ENCODE measurements at regions not wholly inside any gene's neighbourhood (a gene's known extent, or its start where the extent isn't known, plus 50 kb on each side); places are given as distances from the start of the nearest gene placed in this dataset.

GRCh38 chr18:56307354-56308170, 330.8 kb downstream of the TXNL1 start:
- TF ChIP-seq FOXP2 (optimal IDR thresholded peaks at IDR 0.05; ENCODE audit: borderline replicate concordance, extremely low read depth, extremely low read length, insufficient read depth), result no peak
- TF ChIP-seq, protein P1, sequence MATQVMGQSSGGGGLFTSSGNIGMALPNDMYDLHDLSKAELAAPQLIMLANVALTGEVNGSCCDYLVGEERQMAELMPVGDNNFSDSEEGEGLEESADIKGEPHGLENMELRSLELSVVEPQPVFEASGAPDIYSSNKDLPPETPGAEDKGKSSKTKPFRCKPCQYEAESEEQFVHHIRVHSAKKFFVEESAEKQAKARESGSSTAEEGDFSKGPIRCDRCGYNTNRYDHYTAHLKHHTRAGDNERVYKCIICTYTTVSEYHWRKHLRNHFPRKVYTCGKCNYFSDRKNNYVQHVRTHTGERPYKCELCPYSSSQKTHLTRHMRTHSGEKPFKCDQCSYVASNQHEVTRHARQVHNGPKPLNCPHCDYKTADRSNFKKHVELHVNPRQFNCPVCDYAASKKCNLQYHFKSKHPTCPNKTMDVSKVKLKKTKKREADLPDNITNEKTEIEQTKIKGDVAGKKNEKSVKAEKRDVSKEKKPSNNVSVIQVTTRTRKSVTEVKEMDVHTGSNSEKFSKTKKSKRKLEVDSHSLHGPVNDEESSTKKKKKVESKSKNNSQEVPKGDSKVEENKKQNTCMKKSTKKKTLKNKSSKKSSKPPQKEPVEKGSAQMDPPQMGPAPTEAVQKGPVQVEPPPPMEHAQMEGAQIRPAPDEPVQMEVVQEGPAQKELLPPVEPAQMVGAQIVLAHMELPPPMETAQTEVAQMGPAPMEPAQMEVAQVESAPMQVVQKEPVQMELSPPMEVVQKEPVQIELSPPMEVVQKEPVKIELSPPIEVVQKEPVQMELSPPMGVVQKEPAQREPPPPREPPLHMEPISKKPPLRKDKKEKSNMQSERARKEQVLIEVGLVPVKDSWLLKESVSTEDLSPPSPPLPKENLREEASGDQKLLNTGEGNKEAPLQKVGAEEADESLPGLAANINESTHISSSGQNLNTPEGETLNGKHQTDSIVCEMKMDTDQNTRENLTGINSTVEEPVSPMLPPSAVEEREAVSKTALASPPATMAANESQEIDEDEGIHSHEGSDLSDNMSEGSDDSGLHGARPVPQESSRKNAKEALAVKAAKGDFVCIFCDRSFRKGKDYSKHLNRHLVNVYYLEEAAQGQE (IDR thresholded peaks at IDR 0.05; ENCODE audit: insufficient read depth in 1 of 2, low read depth in 2 of 2, low read length in 2 of 2), result no peak
- TF ChIP-seq SIN3A (IDR thresholded peaks at IDR 0.05; ENCODE audit: borderline replicate concordance, insufficient read depth, low read length), result no peak
- TF ChIP-seq POLR2AphosphoS5 (IDR thresholded peaks at IDR 0.05; ENCODE audit: low read depth, low read length), result no peak
- TF ChIP-seq TAF1 (IDR thresholded peaks at IDR 0.05; ENCODE audit: borderline replicate concordance, insufficient read depth, low read length), result no peak

DNA sequence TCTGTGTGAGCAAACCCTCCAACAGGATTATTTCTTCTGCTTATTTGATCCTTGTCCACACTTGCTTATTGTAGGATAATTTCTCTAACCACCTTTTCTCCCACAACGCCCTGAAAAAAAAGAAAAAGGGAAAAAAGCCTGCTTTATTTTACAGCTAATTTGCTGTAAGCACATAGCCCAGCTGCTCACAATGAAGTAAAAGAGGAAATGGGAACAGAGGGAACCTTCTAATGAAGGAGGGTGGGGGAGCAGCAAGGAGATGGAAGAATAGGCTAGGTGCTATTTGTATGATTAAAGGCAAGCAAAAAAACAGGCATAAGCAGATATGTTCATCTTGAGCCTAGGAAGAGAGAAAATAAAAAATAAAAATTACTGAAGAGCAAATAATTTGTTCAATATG, 331.6 kb downstream of the TXNL1 start:
- TF ChIP-seq POLR2AphosphoS5 (IDR thresholded peaks at IDR 0.05; ENCODE audit: low read depth, low read length), result no peak
- no peak for TF ChIP-seq SIN3A (IDR thresholded peaks at IDR 0.05; ENCODE audit: borderline replicate concordance, insufficient read depth, low read length)
- TF ChIP-seq, protein P1 (IDR thresholded peaks at IDR 0.05; ENCODE audit: insufficient read depth in 1 of 2, low read depth in 2 of 2, low read length in 2 of 2), result no peak
- no peak for TF ChIP-seq FOXP2 (optimal IDR thresholded peaks at IDR 0.05; ENCODE audit: borderline replicate concordance, extremely low read depth, extremely low read length, insufficient read depth)
- TF ChIP-seq TAF1 (IDR thresholded peaks at IDR 0.05; ENCODE audit: borderline replicate concordance, insufficient read depth, low read length), result no peak

DNA sequence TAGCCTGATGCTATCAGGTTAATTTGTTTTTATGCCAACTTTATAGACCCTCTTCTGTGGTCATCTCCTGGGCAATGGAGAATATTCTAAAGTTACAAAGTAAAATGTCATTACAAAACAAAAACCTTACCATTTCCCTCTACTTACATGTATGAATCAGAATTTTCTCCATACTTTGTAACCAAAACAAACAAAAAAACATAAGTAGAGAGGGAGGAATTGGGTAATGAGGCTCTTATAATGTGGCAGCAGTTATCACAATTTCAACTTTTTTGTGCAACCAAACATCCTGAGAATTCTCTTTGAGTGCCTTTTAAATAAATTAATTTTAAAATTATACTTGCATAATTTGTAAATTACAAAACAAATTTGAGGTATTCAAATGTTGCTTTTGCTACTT, 332.8 kb downstream of the TXNL1 start:
- TF ChIP-seq FOXP2 (optimal IDR thresholded peaks at IDR 0.05; ENCODE audit: borderline replicate concordance, extremely low read depth, extremely low read length, insufficient read depth) (no peak), TAF1 (IDR thresholded peaks at IDR 0.05; ENCODE audit: borderline replicate concordance, insufficient read depth, low read length) (no peak), POLR2AphosphoS5 (IDR thresholded peaks at IDR 0.05; ENCODE audit: low read depth, low read length) (no peak), SIN3A (IDR thresholded peaks at IDR 0.05; ENCODE audit: borderline replicate concordance, insufficient read depth, low read length) (no peak)
- TF ChIP-seq, protein P1 (IDR thresholded peaks at IDR 0.05; ENCODE audit: insufficient read depth in 1 of 2, low read depth in 2 of 2, low read length in 2 of 2), result no peak

DNA sequence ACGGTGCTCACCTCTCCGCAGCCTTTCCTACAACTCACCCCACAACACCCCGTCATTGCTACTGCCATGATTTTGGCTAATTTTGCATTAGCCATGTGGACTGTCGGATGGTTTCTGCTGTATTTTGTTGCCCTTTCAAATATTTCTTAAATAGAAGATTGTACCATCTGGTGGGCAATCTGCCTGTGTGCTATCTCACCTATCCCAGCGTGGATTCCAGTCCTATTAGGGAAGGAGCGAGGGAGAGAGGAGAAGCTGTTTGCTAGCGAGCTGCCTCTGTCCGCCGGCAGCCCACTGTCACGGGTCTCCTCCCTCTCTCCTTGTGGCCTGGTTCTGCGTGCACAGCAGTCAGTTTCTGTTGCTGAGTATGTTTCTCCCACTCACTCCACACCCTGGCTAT, 336.2 kb downstream of the TXNL1 start:
- TF ChIP-seq SIN3A (IDR thresholded peaks at IDR 0.05; ENCODE audit: borderline replicate concordance, insufficient read depth, low read length), result no peak
- TF ChIP-seq POLR2AphosphoS5 (IDR thresholded peaks at IDR 0.05; ENCODE audit: low read depth, low read length), result no peak
- TF ChIP-seq TAF1 (IDR thresholded peaks at IDR 0.05; ENCODE audit: borderline replicate concordance, insufficient read depth, low read length), result no peak
- TF ChIP-seq FOXP2 (optimal IDR thresholded peaks at IDR 0.05; ENCODE audit: borderline replicate concordance, extremely low read depth, extremely low read length, insufficient read depth), result no peak
- TF ChIP-seq, protein P1 (IDR thresholded peaks at IDR 0.05; ENCODE audit: insufficient read depth in 1 of 2, low read depth in 2 of 2, low read length in 2 of 2), result no peak

All from PFSK-1 (cell line).